RWPE2 (cell line): ENCODE measurements at regions not wholly inside any gene's neighbourhood (a gene's known extent, or its start where the extent isn't known, plus 50 kb on each side); places are given as distances from the start of the nearest gene placed in this dataset.

Source experiments
- ATAC-seq: fragments of 200-7000 bp; cut with Tn5 transposase; 3 replicates; pipeline ENCODE4 v1.9.1; 2021; ENCODE audit warnings: low read depth
- DNase-seq: peaks from one replicate; pipeline ENCODE4 v3.0.0-alpha.2; 2020; ENCODE audit warnings: low spot score
- H3K27ac ChIP-seq: fragments of 450-650 bp; 2 replicates; pipeline ENCODE4 v1.5.1; 2017; ENCODE audit warnings: mild to moderate bottlenecking; ENCODE audit not compliant: poor library complexity, severe bottlenecking
- H3K27me3 ChIP-seq: fragments of 250-450 bp; sonication (Bioruptor Pico); 2 replicates; pipeline ENCODE4 v1.5.1; 2021; ENCODE audit warnings: mild to moderate bottlenecking, moderate library complexity; ENCODE audit not compliant: insufficient read depth, poor library complexity, severe bottlenecking
- H3K36me3 ChIP-seq: fragments of 250-450 bp; sonication (Bioruptor Pico); 2 replicates; pipeline ENCODE4 v1.5.1; 2020; ENCODE audit warnings: low read depth, mild to moderate bottlenecking, moderate library complexity
- H3K4me1 ChIP-seq: fragments of 250-450 bp; sonication (Bioruptor Pico); 2 replicates; pipeline ENCODE4 v1.5.1; 2021; ENCODE audit warnings: mild to moderate bottlenecking, moderate library complexity; ENCODE audit not compliant: insufficient read depth, poor library complexity, severe bottlenecking
- H3K4me3 ChIP-seq: fragments of 250-450 bp; sonication (Bioruptor Pico); 2 replicates; pipeline ENCODE4 v1.5.1; 2021; ENCODE audit warnings: mild to moderate bottlenecking, moderate library complexity; ENCODE audit not compliant: severe bottlenecking
- H3K9me3 ChIP-seq: fragments of 250-450 bp; sonication (Bioruptor Pico); 2 replicates; pipeline ENCODE4 v1.5.1; 2021; ENCODE audit warnings: mild to moderate bottlenecking, moderate library complexity; ENCODE audit not compliant: severe bottlenecking
- CTCF ChIP-seq: fragments of 450-650 bp; IDR thresholded peaks from one replicate; pipeline ENCODE4 v1.5.1; 2017; ENCODE audit warnings: mild to moderate bottlenecking, moderate library complexity; ENCODE audit not compliant: poor library complexity, severe bottlenecking

GRCh38 chr1:168906367-168906766 is 177.4 kb upstream of the DPT start:
- H3K4me3 ChIP-seq = no peak overlapping the region
- H3K27me3 ChIP-seq = no peaks in the 10 kb centered on the region
- no peak for TF ChIP-seq CTCF
- peaks cover 1% of the 10 kb centered on the region for H3K9me3 ChIP-seq
- H3K27ac ChIP-seq = peak overlapping the region; percentile 9
- no peaks in the 10 kb centered on the region for H3K36me3 ChIP-seq
- peaks cover 17% of the 10 kb centered on the region for H3K4me1 ChIP-seq
- DNase-seq = no peak
- ATAC-seq = no peak

- ATAC-seq = peak; percentile 83
- TF ChIP-seq CTCF = no peak
- H3K27ac ChIP-seq = peak overlapping the region; percentile 9
- peaks cover 2% of the 10 kb centered on the region for H3K9me3 ChIP-seq
- H3K36me3 ChIP-seq = no peaks in the 10 kb centered on the region
- no peak for DNase-seq
- H3K4me3 ChIP-seq = no peak overlapping the region
- peaks cover 17% of the 10 kb centered on the region for H3K4me1 ChIP-seq
- H3K27me3 ChIP-seq = no peaks in the 10 kb centered on the region
These were observed 178.0 kb upstream of the DPT start for GRCh38 chr1:168907053-168907452.

GRCh38 chr1:168907786-168908348 is 178.9 kb upstream of the DPT start:
- Histone ChIP-seq H3K4me3 (no peak overlapping the region), H3K9me3 (peaks cover 2% of the 10 kb centered on the region), H3K27ac (peak overlapping the region; percentile 9), H3K36me3 (no peaks in the 10 kb centered on the region), H3K27me3 (no peaks in the 10 kb centered on the region), H3K4me1 (peaks cover 17% of the 10 kb centered on the region)
- no peak for ATAC-seq
- DNase-seq = no peak
- no peak for TF ChIP-seq CTCF

- no peaks in the 10 kb centered on the region for H3K36me3 ChIP-seq
- no peak for TF ChIP-seq CTCF
- H3K9me3 ChIP-seq = peaks cover 2% of the 10 kb centered on the region
- DNase-seq = no peak
- peaks cover 17% of the 10 kb centered on the region for H3K4me1 ChIP-seq
- ATAC-seq = no peak
- no peak overlapping the region for H3K4me3 ChIP-seq
- H3K27me3 ChIP-seq = no peaks in the 10 kb centered on the region
- H3K27ac ChIP-seq = no peak overlapping the region
These were observed 181.4 kb upstream of the DPT start for GRCh38 chr1:168910403-168910802.

GRCh38 chr1:168911370-168911769 is 182.4 kb upstream of the DPT start:
- Histone ChIP-seq H3K27ac (no peak overlapping the region), H3K4me3 (no peak overlapping the region), H3K36me3 (no peaks in the 10 kb centered on the region), H3K4me1 (peaks cover 14% of the 10 kb centered on the region), H3K9me3 (peaks cover 2% of the 10 kb centered on the region), H3K27me3 (no peaks in the 10 kb centered on the region)
- ATAC-seq = no peak
- no peak for TF ChIP-seq CTCF
- no peak for DNase-seq
